ENCODE measurements at regions not wholly inside any gene's neighbourhood (a gene's known extent, or its start where the extent isn't known, plus 50 kb on each side); places are given as distances from the start of the nearest gene placed in this dataset.

DNA sequence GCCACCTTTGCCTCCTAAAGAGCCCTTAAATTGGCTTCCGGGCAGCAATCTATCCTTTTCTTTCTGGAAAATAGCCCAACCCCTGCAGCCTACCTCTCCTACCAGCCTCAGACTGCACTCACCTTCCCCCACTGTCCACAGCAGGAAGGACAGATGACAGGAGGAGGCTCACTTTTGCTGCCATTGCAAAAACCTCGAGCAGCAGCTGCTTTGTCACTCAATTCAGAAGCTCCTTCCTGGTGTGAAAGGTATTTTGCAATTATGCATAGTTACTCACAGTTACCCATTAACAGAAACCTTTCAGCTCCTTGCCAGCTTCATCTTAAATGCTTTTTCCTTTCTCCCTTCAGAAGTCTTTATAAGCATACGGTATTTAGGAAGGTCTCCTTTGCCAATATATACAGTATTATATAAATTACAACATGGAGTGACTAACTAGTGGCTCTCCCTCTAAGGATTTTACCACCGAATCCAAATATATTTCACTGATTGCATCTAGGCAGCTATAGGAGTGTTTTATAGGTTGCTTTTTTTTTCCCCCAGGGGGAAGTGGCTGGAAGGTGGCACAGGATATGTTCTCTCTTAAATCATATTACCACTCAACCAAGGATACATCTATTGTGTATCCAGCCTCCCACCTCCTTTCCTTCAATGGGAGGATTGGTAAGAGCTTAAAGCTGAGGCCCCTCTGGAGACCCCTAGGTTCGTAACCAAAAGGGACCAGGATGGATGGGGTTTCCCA, 142.1 kb upstream of the IPO9 start:
- ATAC-seq (peak; percentile 82), DNase-seq (no peak)
- intact Hi-C loops (cut with DNase I) = no loop called here
- H3K36me3 ChIP-seq = no peaks in the 10 kb centered on the region
- H3K4me3 ChIP-seq = no peak overlapping the region
- TF ChIP-seq, protein P1, sequence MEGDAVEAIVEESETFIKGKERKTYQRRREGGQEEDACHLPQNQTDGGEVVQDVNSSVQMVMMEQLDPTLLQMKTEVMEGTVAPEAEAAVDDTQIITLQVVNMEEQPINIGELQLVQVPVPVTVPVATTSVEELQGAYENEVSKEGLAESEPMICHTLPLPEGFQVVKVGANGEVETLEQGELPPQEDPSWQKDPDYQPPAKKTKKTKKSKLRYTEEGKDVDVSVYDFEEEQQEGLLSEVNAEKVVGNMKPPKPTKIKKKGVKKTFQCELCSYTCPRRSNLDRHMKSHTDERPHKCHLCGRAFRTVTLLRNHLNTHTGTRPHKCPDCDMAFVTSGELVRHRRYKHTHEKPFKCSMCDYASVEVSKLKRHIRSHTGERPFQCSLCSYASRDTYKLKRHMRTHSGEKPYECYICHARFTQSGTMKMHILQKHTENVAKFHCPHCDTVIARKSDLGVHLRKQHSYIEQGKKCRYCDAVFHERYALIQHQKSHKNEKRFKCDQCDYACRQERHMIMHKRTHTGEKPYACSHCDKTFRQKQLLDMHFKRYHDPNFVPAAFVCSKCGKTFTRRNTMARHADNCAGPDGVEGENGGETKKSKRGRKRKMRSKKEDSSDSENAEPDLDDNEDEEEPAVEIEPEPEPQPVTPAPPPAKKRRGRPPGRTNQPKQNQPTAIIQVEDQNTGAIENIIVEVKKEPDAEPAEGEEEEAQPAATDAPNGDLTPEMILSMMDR (IDR thresholded peaks at IDR 0.05) = no peak
- no peak overlapping the region for H3K27ac ChIP-seq
- H3K4me1 ChIP-seq = no peaks in the 10 kb centered on the region
- no peaks in the 10 kb centered on the region for H3K27me3 ChIP-seq
- H3K9me3 ChIP-seq = no peaks in the 10 kb centered on the region

DNA sequence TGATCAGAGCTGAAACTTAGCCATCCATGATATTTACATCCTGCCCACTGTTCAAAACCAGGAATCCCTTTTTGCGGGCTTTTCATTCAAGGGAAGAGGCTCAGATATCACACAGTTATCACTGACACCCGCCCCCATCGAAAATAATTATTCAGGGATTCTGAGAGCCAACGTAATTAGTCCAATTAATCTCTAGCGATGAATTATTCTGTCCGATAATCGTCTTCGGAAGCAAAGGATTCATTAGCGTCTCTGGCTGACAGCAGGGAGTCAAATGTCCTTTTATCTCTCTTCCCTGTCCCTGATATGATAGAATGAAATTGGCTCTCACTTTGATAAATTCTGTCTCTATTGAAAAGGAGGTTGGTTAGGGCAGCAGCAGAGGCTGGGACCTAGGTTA, 140.4 kb upstream of the IPO9 start:
- intact Hi-C loops (cut with DNase I) = no loop called here
- DNase-seq = no peak
- Histone ChIP-seq H3K4me1 (no peaks in the 10 kb centered on the region), H3K27me3 (no peaks in the 10 kb centered on the region), H3K9me3 (no peaks in the 10 kb centered on the region), H3K36me3 (no peaks in the 10 kb centered on the region), H3K4me3 (no peak overlapping the region), H3K27ac (no peak overlapping the region)
- ATAC-seq = no peak
- TF ChIP-seq, protein P1 (IDR thresholded peaks at IDR 0.05) = no peak

DNA sequence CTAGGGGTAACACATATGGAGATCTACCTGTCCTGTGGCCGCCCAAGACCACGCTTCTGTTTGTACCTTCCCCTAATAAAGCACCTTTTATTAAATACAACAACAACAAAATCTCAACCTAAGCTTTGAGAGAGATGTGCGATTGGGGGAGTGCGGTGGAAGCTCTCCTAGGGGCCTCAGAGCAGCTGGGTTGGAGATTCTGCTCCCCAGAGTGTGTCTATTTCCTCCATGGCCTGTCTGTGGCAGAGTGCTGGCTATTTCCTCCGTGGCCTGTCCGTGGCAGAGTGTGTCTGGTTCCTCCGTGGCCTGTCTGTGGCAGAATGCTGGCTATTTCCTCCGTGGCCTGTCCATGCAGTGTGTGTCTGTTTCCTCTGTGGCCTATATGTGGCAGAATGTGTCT, 139.3 kb upstream of the IPO9 start:
- H3K9me3 ChIP-seq = no peaks in the 10 kb centered on the region
- no peak overlapping the region for H3K27ac ChIP-seq
- H3K4me3 ChIP-seq = no peak overlapping the region
- TF ChIP-seq, protein P1 (IDR thresholded peaks at IDR 0.05) = no peak
- H3K27me3 ChIP-seq = no peaks in the 10 kb centered on the region
- intact Hi-C loops (cut with DNase I) = no loop called here
- no peaks in the 10 kb centered on the region for H3K36me3 ChIP-seq
- ATAC-seq (no peak), DNase-seq (no peak)
- H3K4me1 ChIP-seq = no peaks in the 10 kb centered on the region

DNA sequence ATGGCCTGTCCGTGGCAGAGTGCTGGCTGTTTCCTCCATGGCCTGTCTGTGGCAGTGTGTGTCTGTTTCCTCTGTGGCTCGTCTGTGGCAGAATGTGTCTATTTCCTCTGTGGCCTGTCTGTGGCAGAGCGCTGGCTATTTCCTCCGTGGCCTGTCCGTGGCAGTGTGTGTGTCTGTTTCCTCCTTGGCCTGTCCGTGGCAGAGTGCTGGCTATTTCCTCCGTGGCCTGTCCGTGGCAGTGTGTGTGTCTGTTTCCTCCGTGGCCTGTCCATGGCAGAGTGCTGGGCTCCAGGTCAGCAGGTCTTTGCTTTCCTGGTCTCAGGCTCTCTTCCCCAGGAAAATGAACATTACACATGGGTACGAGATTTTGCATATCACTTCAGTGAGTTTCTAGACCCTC, 138.4 kb upstream of the IPO9 start:
- H3K4me1 ChIP-seq = no peaks in the 10 kb centered on the region
- no peak for DNase-seq
- H3K4me3 ChIP-seq = no peak overlapping the region
- no peak overlapping the region for H3K27ac ChIP-seq
- TF ChIP-seq, protein P1 (IDR thresholded peaks at IDR 0.05) = no peak
- H3K27me3 ChIP-seq = no peaks in the 10 kb centered on the region
- H3K36me3 ChIP-seq = no peaks in the 10 kb centered on the region
- intact Hi-C loops (cut with DNase I) = no loop called here
- H3K9me3 ChIP-seq = no peaks in the 10 kb centered on the region
- ATAC-seq = no peak

DNA sequence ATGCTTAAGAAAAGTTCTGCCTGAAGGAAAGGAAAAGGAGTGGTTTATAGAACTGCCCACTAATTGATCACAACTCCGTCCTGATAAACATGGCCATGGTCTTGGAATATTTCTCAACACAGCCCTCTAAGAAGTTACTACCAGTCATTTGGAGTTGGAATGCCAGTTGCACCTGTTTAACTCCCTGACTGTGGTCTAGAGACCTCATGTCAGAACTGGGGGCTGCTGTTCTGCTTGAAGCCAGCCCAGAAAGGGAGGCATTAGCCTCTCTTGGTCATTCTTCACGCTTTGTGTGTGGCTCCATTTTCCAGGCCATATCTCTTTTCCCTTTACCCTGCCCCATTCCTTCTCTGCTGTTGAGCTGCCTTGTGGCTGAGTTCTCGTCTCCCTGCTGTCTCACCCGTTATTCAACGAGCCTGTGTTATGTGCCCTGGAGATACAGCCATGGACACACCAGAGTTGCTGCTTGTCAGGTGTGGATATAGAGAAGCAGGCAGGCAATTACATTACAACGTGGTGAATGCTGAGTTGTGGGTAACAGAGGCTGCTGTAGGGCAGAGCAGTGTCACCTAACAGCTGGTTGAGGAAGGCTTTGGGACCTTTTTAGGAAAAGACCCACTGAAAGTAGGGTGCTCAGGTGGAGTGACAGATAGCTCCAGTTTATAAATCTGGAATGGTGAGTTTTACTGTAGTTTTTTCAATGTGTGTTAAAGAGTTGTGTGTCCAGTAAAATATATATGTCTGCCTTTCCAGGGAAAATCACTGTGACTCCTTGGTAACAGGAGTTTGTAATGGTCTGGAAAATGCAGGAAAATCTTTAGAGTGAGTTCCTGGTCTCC, 137.0 kb upstream of the IPO9 start:
- no peak overlapping the region for H3K27ac ChIP-seq
- no peak for ATAC-seq
- H3K36me3 ChIP-seq = no peaks in the 10 kb centered on the region
- no peaks in the 10 kb centered on the region for H3K27me3 ChIP-seq
- no peaks in the 10 kb centered on the region for H3K9me3 ChIP-seq
- intact Hi-C loops (cut with DNase I) = no loop called here
- no peak for DNase-seq
- H3K4me1 ChIP-seq = no peaks in the 10 kb centered on the region
- TF ChIP-seq, protein P1 (IDR thresholded peaks at IDR 0.05) = no peak
- no peak overlapping the region for H3K4me3 ChIP-seq

Data from upper lobe of right lung (tissue), 1 donor.